ENCODE measurements at regions not wholly inside any gene's neighbourhood (a gene's known extent, or its start where the extent isn't known, plus 50 kb on each side); places are given as distances from the start of the nearest gene placed in this dataset.

DNA sequence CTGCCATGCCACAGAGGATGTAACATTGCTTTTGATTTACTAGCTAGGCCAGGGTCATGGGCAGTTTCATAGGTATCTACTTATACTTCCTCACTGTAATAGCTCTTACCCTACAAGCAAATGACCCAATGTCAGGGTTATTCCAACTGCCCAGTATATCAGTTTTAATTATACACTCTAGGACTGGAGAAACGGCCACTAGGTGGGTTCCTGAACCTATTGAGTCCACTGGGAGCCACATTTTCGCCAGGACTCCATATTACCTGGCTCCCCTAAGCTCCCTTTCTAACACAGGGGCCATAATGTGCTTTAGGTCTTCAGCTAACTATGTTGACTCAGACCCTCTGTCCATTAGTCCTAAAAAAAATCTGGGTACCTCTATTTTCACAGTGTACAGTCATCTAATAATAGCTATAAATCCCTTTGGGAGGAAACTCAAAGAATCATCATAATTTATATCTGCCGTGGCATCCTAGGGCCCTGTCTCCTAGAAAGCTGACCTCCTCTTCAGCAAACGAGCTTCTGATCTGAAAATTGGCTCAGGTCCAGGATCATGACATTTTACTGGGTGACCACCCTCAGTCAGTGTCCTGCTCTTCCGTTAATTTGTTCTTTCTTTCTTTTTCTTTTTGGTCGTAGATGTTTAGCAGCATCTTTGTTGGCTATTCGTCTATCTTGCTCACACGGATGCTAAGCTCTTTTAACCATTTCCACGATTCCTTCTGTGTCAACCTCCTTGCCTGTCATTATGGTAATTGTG lies 244.3 kb downstream of the FAM76B start:
- Histone ChIP-seq H3K27ac (no peak overlapping the region), H3K79me2 (no peaks in the 10 kb centered on the region), H2AFZ (no peak overlapping the region), H3K36me3 (replicated peaks; ENCODE audit: insufficient read depth, low read depth) (no peaks in the 10 kb centered on the region), H3K4me1 (ENCODE audit: insufficient read depth) (no peaks in the 10 kb centered on the region), H3K9me2 (replicated peaks; ENCODE audit: insufficient read depth) (no peaks in the 10 kb centered on the region), H3K9me3 (ENCODE audit: low read depth) (no peaks in the 10 kb centered on the region), H4K20me1 (ENCODE audit: insufficient read depth, poor library complexity, severe bottlenecking) (no peaks in the 10 kb centered on the region), H3K4me3 (no peak overlapping the region), H3K4me2 (no peak overlapping the region), H3K27me3 (no peaks in the 10 kb centered on the region)
- no peak for DNase-seq (ENCODE audit: low spot score)
- TF ChIP-seq, protein P1, sequence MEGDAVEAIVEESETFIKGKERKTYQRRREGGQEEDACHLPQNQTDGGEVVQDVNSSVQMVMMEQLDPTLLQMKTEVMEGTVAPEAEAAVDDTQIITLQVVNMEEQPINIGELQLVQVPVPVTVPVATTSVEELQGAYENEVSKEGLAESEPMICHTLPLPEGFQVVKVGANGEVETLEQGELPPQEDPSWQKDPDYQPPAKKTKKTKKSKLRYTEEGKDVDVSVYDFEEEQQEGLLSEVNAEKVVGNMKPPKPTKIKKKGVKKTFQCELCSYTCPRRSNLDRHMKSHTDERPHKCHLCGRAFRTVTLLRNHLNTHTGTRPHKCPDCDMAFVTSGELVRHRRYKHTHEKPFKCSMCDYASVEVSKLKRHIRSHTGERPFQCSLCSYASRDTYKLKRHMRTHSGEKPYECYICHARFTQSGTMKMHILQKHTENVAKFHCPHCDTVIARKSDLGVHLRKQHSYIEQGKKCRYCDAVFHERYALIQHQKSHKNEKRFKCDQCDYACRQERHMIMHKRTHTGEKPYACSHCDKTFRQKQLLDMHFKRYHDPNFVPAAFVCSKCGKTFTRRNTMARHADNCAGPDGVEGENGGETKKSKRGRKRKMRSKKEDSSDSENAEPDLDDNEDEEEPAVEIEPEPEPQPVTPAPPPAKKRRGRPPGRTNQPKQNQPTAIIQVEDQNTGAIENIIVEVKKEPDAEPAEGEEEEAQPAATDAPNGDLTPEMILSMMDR (IDR thresholded peaks at IDR 0.05; ENCODE audit: poor library complexity) = no peak
- no peak for TF ChIP-seq EZH2 (IDR thresholded peaks at IDR 0.05; ENCODE audit: borderline replicate concordance)
- no peak for TF ChIP-seq EZH2phosphoT487 (IDR thresholded peaks at IDR 0.05; ENCODE audit: low read depth, severe bottlenecking, unreplicated experiment)
- WGBS (ENCODE audit: low lambda C conversion rate, missing lambda C conversion rate) = 76% methylated on average over 9 of the region's 9 CpGs

GRCh38 chr11:95544095-95544856 lies 245.3 kb downstream of the FAM76B start:
- Histone ChIP-seq H2AFZ (no peak overlapping the region), H3K4me1 (ENCODE audit: insufficient read depth) (no peaks in the 10 kb centered on the region), H3K27ac (no peak overlapping the region), H3K36me3 (replicated peaks; ENCODE audit: insufficient read depth, low read depth) (no peaks in the 10 kb centered on the region), H3K4me2 (no peak overlapping the region), H3K9me3 (ENCODE audit: low read depth) (no peaks in the 10 kb centered on the region), H4K20me1 (ENCODE audit: insufficient read depth, poor library complexity, severe bottlenecking) (no peaks in the 10 kb centered on the region), H3K9me2 (replicated peaks; ENCODE audit: insufficient read depth) (no peaks in the 10 kb centered on the region), H3K4me3 (no peak overlapping the region), H3K27me3 (no peaks in the 10 kb centered on the region), H3K79me2 (no peaks in the 10 kb centered on the region)
- no peak for DNase-seq (ENCODE audit: low spot score)
- TF ChIP-seq, protein P1 (IDR thresholded peaks at IDR 0.05; ENCODE audit: poor library complexity) = no peak
- TF ChIP-seq EZH2phosphoT487 (IDR thresholded peaks at IDR 0.05; ENCODE audit: low read depth, severe bottlenecking, unreplicated experiment) (no peak), EZH2 (IDR thresholded peaks at IDR 0.05; ENCODE audit: borderline replicate concordance) (no peak)
- WGBS (ENCODE audit: low lambda C conversion rate, missing lambda C conversion rate) = 77% methylated on average over 3 of the region's 3 CpGs

GRCh38 chr11:95542868-95543551 lies 246.6 kb downstream of the FAM76B start:
- H3K4me1 ChIP-seq (ENCODE audit: insufficient read depth) = no peaks in the 10 kb centered on the region
- no peak for DNase-seq (ENCODE audit: low spot score)
- no peaks in the 10 kb centered on the region for H3K36me3 ChIP-seq (replicated peaks; ENCODE audit: insufficient read depth, low read depth)
- H3K4me2 ChIP-seq = no peak overlapping the region
- no peak overlapping the region for H3K27ac ChIP-seq
- no peaks in the 10 kb centered on the region for H3K9me2 ChIP-seq (replicated peaks; ENCODE audit: insufficient read depth)
- no peak overlapping the region for H3K4me3 ChIP-seq
- H2AFZ ChIP-seq = no peak overlapping the region
- TF ChIP-seq EZH2 (IDR thresholded peaks at IDR 0.05; ENCODE audit: borderline replicate concordance) (no peak), EZH2phosphoT487 (IDR thresholded peaks at IDR 0.05; ENCODE audit: low read depth, severe bottlenecking, unreplicated experiment) (no peak)
- TF ChIP-seq, protein P1 (IDR thresholded peaks at IDR 0.05; ENCODE audit: poor library complexity) = no peak
- WGBS (ENCODE audit: low lambda C conversion rate, missing lambda C conversion rate) = 89% methylated on average over 2 of the region's 2 CpGs
- no peaks in the 10 kb centered on the region for H4K20me1 ChIP-seq (ENCODE audit: insufficient read depth, poor library complexity, severe bottlenecking)
- no peaks in the 10 kb centered on the region for H3K27me3 ChIP-seq
- H3K9me3 ChIP-seq (ENCODE audit: low read depth) = no peaks in the 10 kb centered on the region
- H3K79me2 ChIP-seq = no peaks in the 10 kb centered on the region
